K562 (cell line): ENCODE measurements at regions not wholly inside any gene's neighbourhood (a gene's known extent, or its start where the extent isn't known, plus 50 kb on each side); places are given as distances from the start of the nearest gene placed in this dataset.

Experiments
- ATAC-seq: fragments of 200-7000 bp; cut with Tn5 transposase; 3 replicates; pipeline ENCODE4 v1.9.1; 2020; ENCODE audit warnings: moderate library complexity
- BruUV-seq: library from RNA; stranded (reverse); fragments of 400-500 nt; replicated peaks from 2 replicates; lab custom pipeline; 2021; lab: Mats Ljungman, UMichigan
- CTCF ChIA-PET: fragments of 300-600 bp; formaldehyde crosslinking; extraction: SDS; loops from one replicate; lab custom pipeline; 2021; ENCODE audit warnings: low intra/inter-chr PET ratio; lab: Yijun Ruan, JAX
- POLR2A ChIA-PET: fragments of 300-600, 350-650 bp; sonication (Branson Sonifier 250); formaldehyde crosslinking; extraction: SDS; loops from one replicate; lab custom pipeline; 2021; ENCODE audit warnings: antibody characterized with exemption, inconsistent platforms; lab: Yijun Ruan, JAX
- DNase-seq, 4 experiments: peaks; one replicate each; pipeline versions ENCODE4 v3.0.0 to v3.0.0-alpha.2; 2011 to 2018; ENCODE audit warnings: low spot score in 3 of 4, mixed read lengths in 3 of 4; ENCODE audit errors: extremely low read depth in 1 of 4
- FAIRE-seq: peaks from 2 replicates; lab custom pipeline; 2011; peaks lifted over from hg19 to GRCh38; lab: Jason Lieb, UNC
- H2AFZ ChIP-seq: 2 replicates; pipeline ENCODE4 v1.6.0; 2011; ENCODE audit warnings: low read depth, low read length, control low read depth, inconsistent platforms
- H3K27ac ChIP-seq: fragments of 200-600 bp; 3 replicates; pipeline ENCODE4 v1.8.0; 2011; ENCODE audit warnings: low read depth, mild to moderate bottlenecking, control low read depth, inconsistent platforms, low read length, moderate library complexity, mixed read lengths; ENCODE audit errors: extremely low read depth
- H3K27me3 ChIP-seq, 2 experiments: fragments of 300-600 bp in 1 of 2; 2 replicates in 1 of 2; 3 replicates in 1 of 2; pipeline versions ENCODE4 v1.6.0 to v1.8.0; 2011; ENCODE audit warnings: inconsistent platforms in 2 of 2, low read length in 2 of 2, mild to moderate bottlenecking in 1 of 2, mixed read lengths in 1 of 2, moderate library complexity in 1 of 2; ENCODE audit not compliant: control insufficient read depth in 2 of 2, insufficient read depth in 2 of 2
- H3K36me3 ChIP-seq: fragments of 300-600 bp; 3 replicates; pipeline ENCODE4 v1.8.0; 2011; ENCODE audit warnings: mild to moderate bottlenecking, low read length, inconsistent platforms; ENCODE audit not compliant: control insufficient read depth, insufficient read depth
- H3K4me1 ChIP-seq, 2 experiments: fragments of 200-600 bp in 1 of 2; replicated peaks in 1 of 2; 2 replicates in 1 of 2; 3 replicates in 1 of 2; pipeline versions ENCODE4 v1.5.1 to v1.8.0; 2011; ENCODE audit warnings: inconsistent platforms in 2 of 2, low read length in 2 of 2, mild to moderate bottlenecking in 1 of 2, mixed read lengths in 1 of 2, moderate library complexity in 1 of 2; ENCODE audit not compliant: control insufficient read depth in 2 of 2, insufficient read depth in 2 of 2
- H3K4me2 ChIP-seq: 2 replicates; pipeline ENCODE4 v1.6.1; 2011; ENCODE audit warnings: low read length, control low read depth, inconsistent platforms, mixed read lengths; ENCODE audit not compliant: insufficient read depth
- H3K4me3 ChIP-seq: fragments of 200-600 bp; sonication (generic), shearing (Covaris generic); 2 replicates; pipeline ENCODE4 v1.5.1; 2016; ENCODE audit warnings: control low read depth, inconsistent platforms
- H3K79me2 ChIP-seq: fragments of 200-600 bp; 3 replicates; pipeline ENCODE4 v1.8.0; 2011; ENCODE audit warnings: low read length, inconsistent platforms; ENCODE audit not compliant: control insufficient read depth, insufficient read depth
- H3K9ac ChIP-seq, 2 experiments: 2 replicates each; pipeline versions ENCODE4 v1.6.0 to v1.6.1; 2011; ENCODE audit warnings: low read depth in 2 of 2, low read length in 2 of 2, control low read depth in 1 of 2, inconsistent platforms in 1 of 2, mild to moderate bottlenecking in 1 of 2, mixed read lengths in 1 of 2; ENCODE audit not compliant: insufficient read depth in 1 of 2
- H3K9me1 ChIP-seq: one replicate; pipeline ENCODE4 v1.6.0; 2011; ENCODE audit warnings: inconsistent platforms, mild to moderate bottlenecking, low read length, moderate library complexity; ENCODE audit not compliant: control insufficient read depth, insufficient read depth
- H3K9me3 ChIP-seq: replicated peaks from 2 replicates; pipeline ENCODE4 v1.5.1; 2011; ENCODE audit warnings: low read depth, low read length, inconsistent platforms; ENCODE audit not compliant: control insufficient read depth, insufficient read depth
- H4K20me1 ChIP-seq: replicated peaks from 2 replicates; pipeline ENCODE4 v1.6.1; 2011; ENCODE audit warnings: low read length, inconsistent platforms, mixed read lengths; ENCODE audit not compliant: control insufficient read depth, insufficient read depth
- CTBP1 ChIP-seq: fragments of 450-650 bp; IDR thresholded peaks from 2 replicates; pipeline ENCODE4 v1.6.1; 2016; ENCODE audit warnings: borderline replicate concordance
- KHSRP ChIP-seq: fragments of 450-650 bp; IDR thresholded peaks from 2 replicates; pipeline ENCODE4 v1.6.1; 2017
- MCM5 ChIP-seq: fragments of 450-650 bp; IDR thresholded peaks from 2 replicates; pipeline ENCODE4 v1.6.1; 2016; ENCODE audit warnings: low read depth
- MEF2A ChIP-seq: IDR thresholded peaks from 2 replicates; pipeline ENCODE4 v1.6.1; 2011; ENCODE audit warnings: low read depth, mild to moderate bottlenecking, low read length, moderate library complexity; ENCODE audit not compliant: control insufficient read depth
- POLR2G ChIP-seq: fragments of 200-400 bp; formaldehyde crosslinking; IDR thresholded peaks from 2 replicates; pipeline ENCODE4 v1.6.1; 2017; ENCODE audit warnings: low read depth, mild to moderate bottlenecking, antibody characterized with exemption, low read length, moderate library complexity
- PRMT5 ChIP-seq: sonication (generic); formaldehyde crosslinking; IDR thresholded peaks from 2 replicates; pipeline ENCODE4 v1.5.0; 2020; ENCODE audit warnings: missing genetic modification reagents
- RB1 ChIP-seq: fragments of 450-650 bp; IDR thresholded peaks from 2 replicates; pipeline ENCODE4 v1.6.1; 2017; ENCODE audit warnings: low read depth, mild to moderate bottlenecking
- ZNF143 ChIP-seq: sonication (generic); formaldehyde crosslinking; IDR thresholded peaks from 2 replicates; pipeline ENCODE4 v1.9.0; 2022; ENCODE audit warnings: mild to moderate bottlenecking, missing genetic modification reagents
- WGBS: fragments of 100-300 bp; shearing (Covaris generic); methylation state at CpG from one replicate; pipeline ENCODE4 v1.1.6; 2016; ENCODE audit warnings: low coverage, mixed read lengths; ENCODE audit not compliant: insufficient coverage; ENCODE audit errors: missing lambda C conversion rate; 5-methylcytosine and 5-hydroxymethylcytosine counted together
- in situ Hi-C: fragments of 300-500 bp; cut with MboI; formaldehyde crosslinking; loops from 4 replicates; pipeline ENCODE4 v1.15.0; 2018; ENCODE audit warnings: inconsistent platforms, mixed read lengths
- intact Hi-C: fragments of 100-400 bp; cut with micrococcal nuclease; formaldehyde crosslinking; loops from 2 replicates; pipeline ENCODE4 v1.14.2; 2022

GRCh38 chr2:66872081-66872985 lies 437.4 kb downstream of the MEIS1 start:
- Histone ChIP-seq H3K79me2 (no peaks in the 10 kb centered on the region), H3K36me3 (no peaks in the 10 kb centered on the region), H3K9me1 (no peaks in the 10 kb centered on the region)
- CTCF ChIA-PET: no interaction called here
- WGBS: 0% methylated on average over 8 of the region's 8 CpGs
- no peak for DNase-seq
- POLR2A ChIA-PET: no interaction called here
- TF ChIP-seq POLR2G (no peak), RB1 (no peak), KHSRP (no peak), ZNF143 (CRISPR knock-in tag) (no peak), MCM5 (no peak), MEF2A (no peak), PRMT5 (no peak), CTBP1 (no peak)
- TF ChIP-seq, all 486 proteins: peak for 0
- BruUV-seq: no TSS peak
- no peak for ATAC-seq
- H3K4me3 ChIP-seq: no peak overlapping the region
- in situ Hi-C loops: no loop called here
- no peak overlapping the region for H2AFZ ChIP-seq
- H3K27ac ChIP-seq: no peak overlapping the region
- no peaks in the 10 kb centered on the region for H3K27me3 ChIP-seq
- intact Hi-C loops: no loop called here
- no peak overlapping the region for H3K9ac ChIP-seq
- H3K4me1 ChIP-seq: no peaks in the 10 kb centered on the region
- no peaks in the 10 kb centered on the region for H3K9me3 ChIP-seq
- no peaks in the 10 kb centered on the region for H4K20me1 ChIP-seq
- no peak overlapping the region for H3K4me2 ChIP-seq
- FAIRE-seq: no peak
